Naive B cell (primary cell): ENCODE measurements at regions not wholly inside any gene's neighbourhood (a gene's known extent, or its start where the extent isn't known, plus 50 kb on each side); places are given as distances from the start of the nearest gene placed in this dataset.
"Not testable (repeated sequence)": the region's sequence is repeated elsewhere in the genome, so short reads cannot be mapped to it uniquely, and the experiment has no call there.

Source experiments
- ATAC-seq, 2 donors: fragments of 150-1000 bp; cut with Tn5 transposase; 2 replicates each; pipeline ENCODE4 v1.10.0; 2021; ENCODE audit warnings: low read depth in 2 of 2, mild to moderate bottlenecking in 2 of 2, moderate library complexity in 2 of 2
- DNase-seq: peaks from one replicate; pipeline ENCODE4 v3.0.0; 2022
- H3K27ac Mint-ChIP-seq, 6 donors: one replicate each; pipeline ENCODE4 v1.8.0; 2020 to 2022; ENCODE audit warnings: mild to moderate bottlenecking in 6 of 6, mixed read lengths in 6 of 6, moderate library complexity in 5 of 6, inconsistent platforms in 2 of 6
- H3K27me3 Mint-ChIP-seq, 3 donors: one replicate each; pipeline ENCODE4 v1.8.0; 2021 to 2022; ENCODE audit warnings: mixed read lengths in 3 of 3, mild to moderate bottlenecking in 1 of 3
- H3K36me3 Mint-ChIP-seq, 2 donors: one replicate each; pipeline ENCODE4 v1.8.0; 2020 to 2022; ENCODE audit warnings: mixed read lengths in 2 of 2, inconsistent platforms in 1 of 2, mild to moderate bottlenecking in 1 of 2
- H3K4me1 Mint-ChIP-seq, 3 donors: one replicate each; pipeline ENCODE4 v1.8.0; 2020 to 2022; ENCODE audit warnings: mixed read lengths in 3 of 3, inconsistent platforms in 1 of 3, mild to moderate bottlenecking in 1 of 3, moderate library complexity in 1 of 3
- H3K4me3 Mint-ChIP-seq, 8 donors: one replicate each; pipeline ENCODE4 v1.8.0; 2020 to 2022; ENCODE audit warnings: mild to moderate bottlenecking in 8 of 8, mixed read lengths in 8 of 8, moderate library complexity in 8 of 8, inconsistent platforms in 2 of 8
- H3K9me3 Mint-ChIP-seq, 7 donors: one replicate each; pipeline ENCODE4 v1.8.0; 2020 to 2022; ENCODE audit warnings: mixed read lengths in 7 of 7, mild to moderate bottlenecking in 5 of 7, inconsistent platforms in 2 of 7, moderate library complexity in 1 of 7

- Mint-ChIP-seq H3K27ac (no peak overlapping the region), H3K27me3 (no peaks in the 10 kb centered on the region), H3K36me3 (no peaks in the 10 kb centered on the region), H3K4me3 (peak overlapping the region in 2 of 8 donors; percentile 3 to 57), H3K4me1 (no peaks in the 10 kb centered on the region), H3K9me3 (peaks cover 4 to 22% (median 9%) of the 10 kb centered on the region in 7 donors)
- ATAC-seq = no peak
- DNase-seq = no peak
These were observed 223.0 kb downstream of the PAPSS1 start for GRCh38 chr4:107497054-107497453.

- Mint-ChIP-seq H3K4me3 (no peak overlapping the region), H3K27me3 (no peaks in the 10 kb centered on the region)
- no peak for ATAC-seq
These were observed 227.5 kb downstream of the PAPSS1 start for GRCh38 chr4:107492566-107492965.

GRCh38 chr4:107490116-107490515, 229.9 kb downstream of the PAPSS1 start:
- no peaks in the 10 kb centered on the region for H3K27me3 Mint-ChIP-seq
- H3K4me1 Mint-ChIP-seq = no peaks in the 10 kb centered on the region
- no peak overlapping the region for H3K27ac Mint-ChIP-seq
- ATAC-seq (no peak), DNase-seq (no peak)
- no peak overlapping the region for H3K4me3 Mint-ChIP-seq
- no peaks in the 10 kb centered on the region for H3K36me3 Mint-ChIP-seq
- peaks cover 0 to 11% (median 3%) of the 10 kb centered on the region in 7 donors for H3K9me3 Mint-ChIP-seq

More at GRCh38 chr4:107492566-107492965, 227.5 kb downstream of the PAPSS1 start:
- Mint-ChIP-seq H3K36me3 (no peaks in the 10 kb centered on the region), H3K4me1 (no peaks in the 10 kb centered on the region), H3K27ac (no peak overlapping the region), H3K9me3 (peaks cover 4 to 17% (median 8%) of the 10 kb centered on the region in 7 donors)
- no peak for DNase-seq

GRCh38 chr4:107483621-107484020, 236.4 kb downstream of the PAPSS1 start:
- not testable (repeated sequence) for H3K4me1 Mint-ChIP-seq, H3K27me3 Mint-ChIP-seq, ATAC-seq, H3K4me3 Mint-ChIP-seq, DNase-seq, H3K27ac Mint-ChIP-seq, H3K36me3 Mint-ChIP-seq
- peaks cover 14 to 60% (median 25%) of the 10 kb centered on the region in 7 donors for H3K9me3 Mint-ChIP-seq

- peaks cover 14 to 60% (median 25%) of the 10 kb centered on the region in 7 donors for H3K9me3 Mint-ChIP-seq
- no peak for ATAC-seq
- no peak overlapping the region for H3K4me3 Mint-ChIP-seq
- no peaks in the 10 kb centered on the region for H3K4me1 Mint-ChIP-seq
- no peaks in the 10 kb centered on the region for H3K27me3 Mint-ChIP-seq
- H3K36me3 Mint-ChIP-seq = peaks cover 0 to 8% of the 10 kb centered on the region in 2 donors
- no peak overlapping the region for H3K27ac Mint-ChIP-seq
- DNase-seq = no peak
These were observed 237.5 kb downstream of the PAPSS1 start for GRCh38 chr4:107482546-107482945.

- H3K27ac Mint-ChIP-seq = no peak overlapping the region
- H3K4me1 Mint-ChIP-seq = no peaks in the 10 kb centered on the region
- H3K27me3 Mint-ChIP-seq = no peaks in the 10 kb centered on the region
- DNase-seq = no peak
- ATAC-seq = no peak
- no peak overlapping the region for H3K4me3 Mint-ChIP-seq
- H3K9me3 Mint-ChIP-seq = peaks cover 7 to 48% (median 18%) of the 10 kb centered on the region in 7 donors
- H3K36me3 Mint-ChIP-seq = peaks cover 0 to 8% of the 10 kb centered on the region in 2 donors
These were observed 241.6 kb downstream of the PAPSS1 start for GRCh38 chr4:107478327-107478980.

- Mint-ChIP-seq H3K27ac (no peak overlapping the region), H3K4me1 (no peaks in the 10 kb centered on the region), H3K27me3 (no peaks in the 10 kb centered on the region), H3K4me3 (no peak overlapping the region), H3K36me3 (no peaks in the 10 kb centered on the region), H3K9me3 (peaks cover 0 to 6% (median 3%) of the 10 kb centered on the region in 7 donors)
- ATAC-seq (no peak), DNase-seq (no peak)
These were observed 246.9 kb downstream of the PAPSS1 start for GRCh38 chr4:107473126-107473525.

GRCh38 chr4:107472265-107472948, 247.6 kb downstream of the PAPSS1 start:
- peaks cover 0 to 6% (median 3%) of the 10 kb centered on the region in 7 donors for H3K9me3 Mint-ChIP-seq
- no peaks in the 10 kb centered on the region for H3K4me1 Mint-ChIP-seq
- DNase-seq (no peak), ATAC-seq (no peak)
- no peak overlapping the region for H3K4me3 Mint-ChIP-seq
- no peaks in the 10 kb centered on the region for H3K36me3 Mint-ChIP-seq
- H3K27ac Mint-ChIP-seq = no peak overlapping the region
- H3K27me3 Mint-ChIP-seq = no peaks in the 10 kb centered on the region

GRCh38 chr4:107470173-107470572, 249.9 kb downstream of the PAPSS1 start:
- H3K4me3 Mint-ChIP-seq = no peak overlapping the region
- H3K27me3 Mint-ChIP-seq = no peaks in the 10 kb centered on the region
- H3K27ac Mint-ChIP-seq = no peak overlapping the region
- H3K4me1 Mint-ChIP-seq = no peaks in the 10 kb centered on the region
- ATAC-seq (no peak), DNase-seq (no peak)
- no peaks in the 10 kb centered on the region for H3K36me3 Mint-ChIP-seq
- peaks cover 0 to 3% (median 0%) of the 10 kb centered on the region in 7 donors for H3K9me3 Mint-ChIP-seq

GRCh38 chr4:107468812-107469211, 251.2 kb downstream of the PAPSS1 start:
- no peaks in the 10 kb centered on the region for H3K4me1 Mint-ChIP-seq
- H3K36me3 Mint-ChIP-seq = no peaks in the 10 kb centered on the region
- H3K27me3 Mint-ChIP-seq = no peaks in the 10 kb centered on the region
- no peak for DNase-seq
- no peak for ATAC-seq
- no peak overlapping the region for H3K27ac Mint-ChIP-seq
- H3K4me3 Mint-ChIP-seq = no peak overlapping the region
- peaks cover 0 to 2% (median 0%) of the 10 kb centered on the region in 7 donors for H3K9me3 Mint-ChIP-seq

- H3K27ac Mint-ChIP-seq = no peak overlapping the region
- H3K36me3 Mint-ChIP-seq = no peaks in the 10 kb centered on the region
- peaks cover 0 to 2% (median 0%) of the 10 kb centered on the region in 7 donors for H3K9me3 Mint-ChIP-seq
- DNase-seq (no peak), ATAC-seq (no peak)
- H3K4me1 Mint-ChIP-seq = no peaks in the 10 kb centered on the region
- no peaks in the 10 kb centered on the region for H3K27me3 Mint-ChIP-seq
- no peak overlapping the region for H3K4me3 Mint-ChIP-seq
These were observed 251.9 kb downstream of the PAPSS1 start for GRCh38 chr4:107468156-107468555.

GRCh38 chr4:107467461-107467860, 252.6 kb downstream of the PAPSS1 start:
- H3K27me3 Mint-ChIP-seq = no peaks in the 10 kb centered on the region
- H3K9me3 Mint-ChIP-seq = peaks cover 0 to 2% (median 0%) of the 10 kb centered on the region in 7 donors
- no peak overlapping the region for H3K27ac Mint-ChIP-seq
- H3K36me3 Mint-ChIP-seq = no peaks in the 10 kb centered on the region
- H3K4me3 Mint-ChIP-seq = no peak overlapping the region
- no peaks in the 10 kb centered on the region for H3K4me1 Mint-ChIP-seq
- ATAC-seq = no peak
- no peak for DNase-seq

GRCh38 chr4:107458194-107458593, 261.8 kb downstream of the PAPSS1 start:
- H3K4me1 Mint-ChIP-seq = no peaks in the 10 kb centered on the region
- peaks cover 0 to 8% (median 3%) of the 10 kb centered on the region in 7 donors for H3K9me3 Mint-ChIP-seq
- no peak overlapping the region for H3K27ac Mint-ChIP-seq
- no peak for DNase-seq
- H3K36me3 Mint-ChIP-seq = no peaks in the 10 kb centered on the region
- ATAC-seq = no peak
- peaks cover 0 to 8% (median 0%) of the 10 kb centered on the region in 3 donors for H3K27me3 Mint-ChIP-seq
- H3K4me3 Mint-ChIP-seq = no peak overlapping the region

- Mint-ChIP-seq H3K36me3 (no peaks in the 10 kb centered on the region), H3K4me1 (no peaks in the 10 kb centered on the region), H3K9me3 (peaks cover 0 to 5% (median 0%) of the 10 kb centered on the region in 7 donors), H3K27ac (no peak overlapping the region), H3K4me3 (no peak overlapping the region), H3K27me3 (peaks cover 0 to 4% (median 0%) of the 10 kb centered on the region in 3 donors)
- no peak for ATAC-seq
- DNase-seq = no peak
These were observed 266.0 kb downstream of the PAPSS1 start for GRCh38 chr4:107453987-107454386.
